Lower lobe of right lung (tissue), 2 donors: ENCODE measurements at regions not wholly inside any gene's neighbourhood (a gene's known extent, or its start where the extent isn't known, plus 50 kb on each side); places are given as distances from the start of the nearest gene placed in this dataset.

Source experiments
- ATAC-seq, 2 donors: fragments of 200-7000 bp; cut with Tn5 transposase; one replicate each; pipeline ENCODE4 v1.9.1; 2020 to 2022; ENCODE audit warnings: mild to moderate bottlenecking in 2 of 2, moderate library complexity in 2 of 2
- DNase-seq: peaks from one replicate; pipeline ENCODE4 v3.0.0-alpha.2; 2020
- H3K27ac ChIP-seq: fragments of 200-600 bp; one replicate; pipeline ENCODE4 v1.8.0; 2022
- H3K27me3 ChIP-seq: fragments of 200-600 bp; one replicate; pipeline ENCODE4 v1.8.0; 2022; ENCODE audit warnings: low read depth
- H3K36me3 ChIP-seq: fragments of 200-600 bp; one replicate; pipeline ENCODE4 v1.8.0; 2022; ENCODE audit warnings: mild to moderate bottlenecking
- H3K4me1 ChIP-seq: fragments of 200-600 bp; one replicate; pipeline ENCODE4 v1.8.0; 2022
- H3K4me3 ChIP-seq: fragments of 200-600 bp; one replicate; pipeline ENCODE4 v1.8.0; 2022; ENCODE audit warnings: mild to moderate bottlenecking
- H3K9me3 ChIP-seq: fragments of 200-600 bp; one replicate; pipeline ENCODE4 v1.8.0; 2022
- CTCF ChIP-seq: fragments of 200-600 bp; IDR thresholded peaks from one replicate; pipeline ENCODE4 v1.8.0; 2022; ENCODE audit warnings: antibody characterized with exemption, mild to moderate bottlenecking
- intact Hi-C: fragments of 100-400 bp; cut with DNase I; formaldehyde crosslinking; loops from one replicate; pipeline ENCODE4 v1.11.0; 2022
- donor health status: DM: no; HTN: yes; CAD: no; lungs with severe emphysema.

- ATAC-seq (no peak), DNase-seq (no peak)
- no peak overlapping the region for H3K27ac ChIP-seq
- H3K27me3 ChIP-seq, result no peaks in the 10 kb centered on the region
- no peak for TF ChIP-seq CTCF
- intact Hi-C loops, result no loop called here
- no peaks in the 10 kb centered on the region for H3K9me3 ChIP-seq
- no peaks in the 10 kb centered on the region for H3K4me1 ChIP-seq
- H3K4me3 ChIP-seq, result no peak overlapping the region
- no peaks in the 10 kb centered on the region for H3K36me3 ChIP-seq
These were observed 188.3 kb upstream of the THBS1 start for GRCh38 chr15:39392469-39393047.

GRCh38 chr15:39393575-39394335 lies 187.1 kb upstream of the THBS1 start:
- no peaks in the 10 kb centered on the region for H3K27me3 ChIP-seq
- H3K9me3 ChIP-seq, result no peaks in the 10 kb centered on the region
- H3K36me3 ChIP-seq, result no peaks in the 10 kb centered on the region
- no peak overlapping the region for H3K4me3 ChIP-seq
- H3K4me1 ChIP-seq, result no peaks in the 10 kb centered on the region
- no peak for ATAC-seq
- no peak for DNase-seq
- TF ChIP-seq CTCF, result no peak
- no peak overlapping the region for H3K27ac ChIP-seq
- intact Hi-C loops, result no loop called here

GRCh38 chr15:39394496-39394895 lies 186.4 kb upstream of the THBS1 start:
- H3K4me1 ChIP-seq, result no peaks in the 10 kb centered on the region
- intact Hi-C loops, result no loop called here
- H3K9me3 ChIP-seq, result no peaks in the 10 kb centered on the region
- no peak for DNase-seq
- no peak overlapping the region for H3K4me3 ChIP-seq
- H3K27me3 ChIP-seq, result no peaks in the 10 kb centered on the region
- no peak overlapping the region for H3K27ac ChIP-seq
- no peaks in the 10 kb centered on the region for H3K36me3 ChIP-seq
- no peak for TF ChIP-seq CTCF
- ATAC-seq, result no peak

- intact Hi-C loops, result no loop called here
- ATAC-seq, result peak; percentile 36 to 72
- Histone ChIP-seq H3K36me3 (no peaks in the 10 kb centered on the region), H3K4me3 (no peak overlapping the region), H3K27ac (no peak overlapping the region), H3K27me3 (no peaks in the 10 kb centered on the region), H3K9me3 (no peaks in the 10 kb centered on the region), H3K4me1 (no peaks in the 10 kb centered on the region)
- no peak for TF ChIP-seq CTCF
- peak; percentile 48 for DNase-seq
These were observed 183.8 kb upstream of the THBS1 start for GRCh38 chr15:39396979-39397615.

GRCh38 chr15:39397883-39398282 lies 183.0 kb upstream of the THBS1 start:
- H3K4me1 ChIP-seq, result no peaks in the 10 kb centered on the region
- ATAC-seq (no peak), DNase-seq (no peak)
- H3K27me3 ChIP-seq, result no peaks in the 10 kb centered on the region
- no peaks in the 10 kb centered on the region for H3K9me3 ChIP-seq
- H3K27ac ChIP-seq, result no peak overlapping the region
- H3K36me3 ChIP-seq, result no peaks in the 10 kb centered on the region
- TF ChIP-seq CTCF, result no peak
- intact Hi-C loops, result no loop called here
- no peak overlapping the region for H3K4me3 ChIP-seq
